Smooth muscle cell (in vitro differentiated cells): ENCODE measurements at regions not wholly inside any gene's neighbourhood (a gene's known extent, or its start where the extent isn't known, plus 50 kb on each side); places are given as distances from the start of the nearest gene placed in this dataset.

Source experiments
- DNase-seq: peaks from one replicate; lab custom pipeline; 2025; ENCODE audit not compliant: unreplicated experiment; lab: John Stamatoyannopoulos, UW
- H2AFZ ChIP-seq: fragments of 200-600 bp; sonication (generic); 2 replicates; pipeline ENCODE4 v1.6.0; 2016; ENCODE audit warnings: antibody characterized with exemption, low read depth, mild to moderate bottlenecking
- H3F3A ChIP-seq: fragments of 200-600 bp; sonication (generic); 2 replicates; pipeline ENCODE4 v1.6.0; 2017; ENCODE audit warnings: antibody characterized with exemption, low read depth
- H3K27ac ChIP-seq: fragments of 200-600 bp; sonication (generic); 2 replicates; pipeline ENCODE4 v1.5.1; 2016; ENCODE audit warnings: low read depth, mild to moderate bottlenecking
- H3K27me3 ChIP-seq: fragments of 200-600 bp; sonication (generic); 2 replicates; pipeline ENCODE4 v1.6.1; 2016; ENCODE audit warnings: low read depth, mild to moderate bottlenecking
- H3K36me3 ChIP-seq: fragments of 200-600 bp; sonication (generic); 2 replicates; pipeline ENCODE4 v1.5.1; 2016; ENCODE audit warnings: low read depth
- H3K4me1 ChIP-seq: fragments of 200-600 bp; sonication (generic); 2 replicates; pipeline ENCODE4 v1.5.1; 2016; ENCODE audit warnings: low read depth
- H3K4me2 ChIP-seq: fragments of 200-600 bp; sonication (generic); 2 replicates; pipeline ENCODE4 v1.6.0; 2016; ENCODE audit warnings: mild to moderate bottlenecking
- H3K4me3 ChIP-seq: fragments of 200-600 bp; sonication (generic); 2 replicates; pipeline ENCODE4 v1.5.1; 2016; ENCODE audit warnings: mild to moderate bottlenecking
- H3K79me2 ChIP-seq: fragments of 200-600 bp; sonication (generic); 2 replicates; pipeline ENCODE4 v1.6.0; 2016; ENCODE audit warnings: low read depth, mild to moderate bottlenecking
- H3K9ac ChIP-seq: fragments of 200-600 bp; sonication (generic); 2 replicates; pipeline ENCODE4 v1.6.0; 2016; ENCODE audit warnings: low read depth
- H3K9me3 ChIP-seq: fragments of 200-600 bp; sonication (generic); replicated peaks from 2 replicates; pipeline ENCODE4 v1.5.1; 2016; ENCODE audit warnings: low read depth
- H4K20me1 ChIP-seq: fragments of 200-600 bp; sonication (generic); 2 replicates; pipeline ENCODE4 v1.6.0; 2016; ENCODE audit warnings: low read depth
- CTCF ChIP-seq: fragments of 200-600 bp; sonication (generic); IDR thresholded peaks from 2 replicates; pipeline ENCODE4 v1.5.1; 2017; ENCODE audit warnings: borderline replicate concordance, mild to moderate bottlenecking, antibody characterized with exemption; ENCODE audit not compliant: insufficient read depth, poor library complexity, severe bottlenecking
- WGBS: methylation state at CpG from one replicate; pipeline ENCODE4 v1.1.7; 2016; ENCODE audit warnings: low lambda C conversion rate; 5-methylcytosine and 5-hydroxymethylcytosine counted together

GRCh38 chr7:51658684-51659083, 342.1 kb upstream of the COBL start:
- no peaks in the 10 kb centered on the region for H3K4me1 ChIP-seq
- H3K4me3 ChIP-seq: no peak overlapping the region
- no peaks in the 10 kb centered on the region for H3F3A ChIP-seq
- H2AFZ ChIP-seq: no peak overlapping the region
- no peak overlapping the region for H3K9ac ChIP-seq
- H3K9me3 ChIP-seq: no peaks in the 10 kb centered on the region
- H3K79me2 ChIP-seq: no peaks in the 10 kb centered on the region
- no peak for DNase-seq
- H4K20me1 ChIP-seq: no peaks in the 10 kb centered on the region
- no peaks in the 10 kb centered on the region for H3K27me3 ChIP-seq
- H3K36me3 ChIP-seq: no peaks in the 10 kb centered on the region
- no peak for TF ChIP-seq CTCF
- H3K27ac ChIP-seq: no peak overlapping the region
- H3K4me2 ChIP-seq: no peak overlapping the region
- WGBS: 90% methylated on average over 6 of the region's 6 CpGs

- H2AFZ ChIP-seq: no peak overlapping the region
- H3K4me2 ChIP-seq: peak overlapping the region; percentile 53
- no peak overlapping the region for H3K4me3 ChIP-seq
- no peaks in the 10 kb centered on the region for H3K4me1 ChIP-seq
- H3K9me3 ChIP-seq: no peaks in the 10 kb centered on the region
- TF ChIP-seq CTCF: no peak
- 28% methylated on average over 14 of the region's 14 CpGs for WGBS
- peak overlapping the region; percentile 19 for H3K9ac ChIP-seq
- no peaks in the 10 kb centered on the region for H3K79me2 ChIP-seq
- no peaks in the 10 kb centered on the region for H3K27me3 ChIP-seq
- peak; percentile 8 for DNase-seq
- no peaks in the 10 kb centered on the region for H4K20me1 ChIP-seq
- H3F3A ChIP-seq: peaks cover 12% of the 10 kb centered on the region
- H3K27ac ChIP-seq: peak overlapping the region; percentile 82
- H3K36me3 ChIP-seq: no peaks in the 10 kb centered on the region
Measured at GRCh38 chr7:51647931-51648351, 331.3 kb upstream of the COBL start.

- Histone ChIP-seq H3K36me3 (no peaks in the 10 kb centered on the region), H3F3A (peaks cover 12% of the 10 kb centered on the region), H3K9ac (peak overlapping the region; percentile 19), H3K79me2 (no peaks in the 10 kb centered on the region), H3K4me1 (no peaks in the 10 kb centered on the region), H3K4me3 (no peak overlapping the region), H3K9me3 (no peaks in the 10 kb centered on the region), H3K27me3 (no peaks in the 10 kb centered on the region), H2AFZ (no peak overlapping the region), H3K4me2 (peak overlapping the region; percentile 53), H4K20me1 (no peaks in the 10 kb centered on the region), H3K27ac (peak overlapping the region; percentile 82)
- no peak for TF ChIP-seq CTCF
- WGBS: 49% methylated on average over 5 of the region's 5 CpGs
- DNase-seq: no peak
Measured at GRCh38 chr7:51647486-51647885, 330.9 kb upstream of the COBL start.

GRCh38 chr7:51645702-51646298, 329.2 kb upstream of the COBL start:
- H3K4me3 ChIP-seq: no peak overlapping the region
- 94% methylated on average over 16 of the region's 16 CpGs for WGBS
- H3K9me3 ChIP-seq: no peaks in the 10 kb centered on the region
- no peak for TF ChIP-seq CTCF
- H3K4me1 ChIP-seq: no peaks in the 10 kb centered on the region
- H2AFZ ChIP-seq: no peak overlapping the region
- no peaks in the 10 kb centered on the region for H3K36me3 ChIP-seq
- no peaks in the 10 kb centered on the region for H4K20me1 ChIP-seq
- DNase-seq: no peak
- no peak overlapping the region for H3K27ac ChIP-seq
- peak overlapping the region; percentile 70 for H3K4me2 ChIP-seq
- no peak overlapping the region for H3K9ac ChIP-seq
- H3F3A ChIP-seq: peaks cover 12% of the 10 kb centered on the region
- peaks cover 4% of the 10 kb centered on the region for H3K27me3 ChIP-seq
- no peaks in the 10 kb centered on the region for H3K79me2 ChIP-seq
